Activated T-cell treated with anti-CD3 and anti-CD28 coated beads for 48 hours (primary cell): ENCODE measurements at regions not wholly inside any gene's neighbourhood (a gene's known extent, or its start where the extent isn't known, plus 50 kb on each side); places are given as distances from the start of the nearest gene placed in this dataset.

ENCODE experiments used
- DNase-seq: peaks from one replicate; pipeline ENCODE4 v3.0.0-alpha.2; 2020; ENCODE audit warnings: low read depth

DNA sequence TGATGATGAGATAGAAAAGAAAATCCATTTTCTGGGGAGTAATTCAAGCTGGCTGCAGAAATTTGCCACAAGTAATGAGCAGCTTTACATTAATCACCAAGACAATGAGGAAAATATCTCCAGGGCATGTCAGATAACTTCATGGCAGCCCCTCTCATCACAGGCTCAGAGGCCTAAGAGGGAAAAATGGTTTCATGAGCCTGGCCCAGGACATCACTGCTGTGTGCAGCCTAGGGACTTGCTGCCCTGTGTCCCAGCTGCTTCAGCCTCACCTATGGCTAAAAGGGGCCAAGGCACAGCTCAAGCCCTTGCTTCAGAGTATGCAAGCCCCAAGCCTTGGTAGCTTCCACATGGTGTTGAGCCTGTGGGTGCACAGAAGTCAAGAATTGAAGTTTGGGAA is 161.7 kb downstream of the OPA1 start:
- DNase-seq, result no peak

DNA sequence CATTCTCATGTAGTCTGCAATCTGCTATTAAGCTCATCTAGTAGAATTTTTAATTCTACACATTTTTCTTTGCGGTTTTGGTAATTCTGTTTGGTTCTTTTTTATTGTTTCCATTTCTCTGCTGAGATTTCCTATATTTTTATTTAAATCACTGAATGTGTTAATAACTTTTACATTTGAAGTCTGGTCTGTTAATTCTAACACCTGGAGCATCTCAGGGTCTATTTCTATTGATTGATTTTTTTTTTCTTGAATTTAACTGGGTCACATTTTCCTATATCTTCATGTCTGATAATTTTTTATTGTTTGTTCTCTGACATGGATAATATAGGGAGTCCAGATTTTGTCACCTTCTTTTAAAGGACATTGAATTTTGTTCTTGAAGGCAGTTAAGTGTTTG is 163.5 kb downstream of the OPA1 start:
- no peak for DNase-seq

DNA sequence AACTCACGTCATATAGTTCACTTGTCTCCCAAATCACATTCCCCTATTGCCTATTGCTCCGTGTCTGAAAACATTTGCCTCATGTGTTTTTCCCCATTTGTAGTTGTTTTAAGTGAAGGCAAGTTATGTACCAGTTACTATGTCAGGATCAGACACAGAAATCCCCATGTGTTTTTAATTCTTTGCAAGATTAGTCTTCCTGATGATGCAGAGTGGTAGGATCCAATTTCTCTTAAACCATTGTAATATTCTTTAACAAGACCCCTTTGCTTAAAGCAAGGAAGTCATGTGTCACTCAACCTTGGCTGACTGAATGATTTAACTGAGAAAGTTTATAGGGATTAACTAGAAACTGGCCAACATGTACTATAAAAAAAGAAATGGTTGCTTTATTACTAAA is 164.4 kb downstream of the OPA1 start:
- DNase-seq, result no peak

- DNase-seq, result no peak
Observed at GRCh38 chr3:193761969-193762368, 169.0 kb downstream of the OPA1 start.

DNA sequence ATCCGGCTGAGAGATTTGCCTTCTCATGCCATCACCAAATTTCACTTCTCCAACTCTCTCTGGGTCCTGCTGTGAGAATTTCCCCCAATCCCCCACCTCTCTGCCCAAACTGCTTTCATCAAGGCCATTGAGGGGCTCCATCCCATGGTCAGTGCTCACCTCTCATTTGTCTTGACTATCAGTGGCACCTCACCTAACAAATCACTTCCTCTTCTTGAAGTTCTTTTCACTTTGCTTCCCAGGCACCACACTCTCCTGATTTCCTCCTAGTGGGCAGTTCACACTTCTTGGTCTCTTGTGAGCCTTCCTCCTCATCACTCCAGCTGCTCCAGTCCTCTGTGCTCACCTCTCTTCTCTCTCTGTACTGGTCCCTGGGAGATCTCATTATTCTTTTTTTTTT is 169.6 kb downstream of the OPA1 start:
- no peak for DNase-seq

- no peak for DNase-seq
Observed at GRCh38 chr3:193764959-193765358, 172.0 kb downstream of the OPA1 start.

DNA sequence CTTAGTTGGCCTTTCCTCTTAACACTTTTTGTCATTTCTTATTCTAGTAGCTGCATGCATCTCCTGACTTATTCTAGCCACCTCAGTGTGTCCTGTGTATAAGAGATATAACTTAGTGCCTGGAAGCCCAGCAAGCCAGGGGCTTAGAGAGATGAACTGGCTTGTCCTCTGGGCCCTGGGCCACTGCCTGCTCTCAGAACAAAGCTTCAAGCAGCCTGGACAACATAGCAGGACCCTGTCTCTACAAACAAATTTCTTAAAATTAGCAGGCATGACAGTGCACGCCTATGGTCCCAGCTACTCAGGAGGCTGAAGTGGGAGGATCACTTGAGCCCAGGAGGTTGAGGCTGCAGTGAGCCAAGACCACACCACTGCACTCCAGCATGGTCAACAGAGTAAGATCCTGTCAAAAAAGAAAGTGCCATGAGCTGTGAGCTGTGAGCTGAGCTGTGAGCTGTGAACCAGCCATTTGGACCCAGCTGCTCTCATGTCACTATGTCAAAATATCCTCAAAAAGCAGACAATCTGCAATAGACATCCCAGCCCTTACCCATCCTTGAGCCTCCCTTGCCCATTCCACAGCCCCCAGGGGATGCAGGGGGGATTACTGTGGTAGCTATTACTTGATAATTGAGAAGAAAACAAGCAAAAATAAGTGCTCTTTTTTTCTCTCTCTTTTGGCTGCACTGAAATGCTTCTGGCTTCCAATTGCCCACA is 174.5 kb downstream of the OPA1 start:
- no peak for DNase-seq

- no peak for DNase-seq
Observed at GRCh38 chr3:193768070-193768394, 175.0 kb downstream of the OPA1 start.

DNA sequence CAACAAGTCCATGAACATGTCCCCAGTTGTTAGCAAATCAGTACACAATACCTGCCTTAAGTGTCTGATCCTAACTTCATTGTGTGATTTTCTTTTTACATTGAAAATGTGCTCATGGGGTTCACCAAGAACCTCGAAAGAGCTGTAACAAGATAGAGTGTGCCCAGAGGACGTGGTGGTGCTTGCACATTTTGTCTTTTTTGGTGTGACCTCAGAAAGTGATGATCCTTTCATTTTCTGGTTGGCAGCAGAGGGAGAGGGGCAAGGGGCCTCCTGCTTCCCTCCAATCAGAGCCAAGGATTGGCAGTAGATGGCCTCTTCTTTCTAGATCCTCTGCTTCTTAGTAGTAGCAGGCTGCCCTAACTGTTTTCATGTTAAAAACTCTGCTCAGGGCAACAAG is 176.4 kb downstream of the OPA1 start:
- DNase-seq, result no peak

DNA sequence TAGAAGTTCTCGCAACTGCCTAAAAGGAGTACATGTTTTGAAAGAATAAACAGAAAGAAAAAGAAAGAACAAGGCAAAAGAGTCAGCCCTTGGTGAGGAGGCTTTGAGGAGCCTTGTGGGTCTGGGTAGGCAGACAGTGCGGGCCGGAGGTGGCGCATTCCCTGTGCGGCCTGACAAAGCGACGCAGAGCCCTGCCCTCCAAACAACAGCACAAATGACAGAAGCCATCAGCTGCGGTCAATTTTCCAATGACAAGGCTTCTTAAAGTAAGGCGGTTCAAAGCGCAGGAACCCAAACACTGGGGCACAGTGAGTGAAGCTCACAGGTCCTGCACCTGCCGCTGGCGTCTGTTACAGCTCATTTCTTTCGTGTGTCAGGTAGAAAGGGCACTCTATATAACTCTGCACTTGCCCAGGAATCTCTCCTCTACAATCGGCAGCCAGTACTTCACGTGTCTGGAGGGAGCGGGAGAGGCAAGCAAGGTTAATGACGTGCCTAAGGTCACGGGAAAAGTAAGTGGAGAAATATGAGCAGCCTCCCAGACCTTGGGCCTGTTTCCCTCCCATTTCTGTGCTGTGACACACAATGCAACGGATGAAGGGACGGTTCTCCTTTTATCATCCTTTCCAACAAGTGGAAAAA is 178.1 kb downstream of the OPA1 start:
- DNase-seq, result no peak

DNA sequence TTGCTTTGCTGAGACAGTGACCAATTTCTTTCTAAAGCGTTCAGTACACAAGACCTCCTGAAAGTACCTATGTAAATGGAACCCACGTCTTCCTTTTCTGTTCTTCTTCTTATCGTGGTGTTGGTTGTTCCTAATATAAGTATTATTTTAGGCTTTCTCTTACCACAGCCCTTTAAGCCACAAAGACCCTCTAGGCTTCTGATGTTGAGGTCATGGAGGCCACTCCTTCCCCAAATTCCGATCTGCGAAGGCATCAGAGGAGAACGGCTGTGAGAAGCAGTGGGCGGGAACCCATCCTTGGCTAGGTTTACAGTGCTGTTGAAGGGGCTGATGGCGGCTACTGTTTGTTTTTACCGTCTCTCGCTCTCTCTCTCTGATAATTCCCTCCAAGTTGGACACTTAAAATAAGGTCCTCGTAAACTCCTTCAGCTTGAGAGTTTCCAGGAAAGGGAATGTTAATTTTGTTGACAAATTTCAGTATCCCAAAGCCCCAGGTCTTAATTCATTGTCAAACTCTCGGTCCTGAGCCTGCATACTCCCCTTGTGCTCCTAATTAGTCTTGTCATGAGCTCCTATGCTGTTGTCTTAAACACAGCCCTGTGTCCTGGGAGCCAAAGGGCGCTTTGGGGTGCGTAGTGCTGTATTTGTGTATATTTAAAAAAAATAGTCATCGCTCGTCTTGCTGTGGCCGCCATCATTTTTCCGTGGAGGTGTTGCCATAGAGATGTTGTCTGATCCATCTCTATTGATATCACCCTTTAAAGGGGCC is 178.8 kb downstream of the OPA1 start:
- no peak for DNase-seq

GRCh38 chr3:193772422-193772763 is 179.4 kb downstream of the OPA1 start:
- no peak for DNase-seq

GRCh38 chr3:193773266-193774220 is 180.5 kb downstream of the OPA1 start:
- DNase-seq, result no peak

DNA sequence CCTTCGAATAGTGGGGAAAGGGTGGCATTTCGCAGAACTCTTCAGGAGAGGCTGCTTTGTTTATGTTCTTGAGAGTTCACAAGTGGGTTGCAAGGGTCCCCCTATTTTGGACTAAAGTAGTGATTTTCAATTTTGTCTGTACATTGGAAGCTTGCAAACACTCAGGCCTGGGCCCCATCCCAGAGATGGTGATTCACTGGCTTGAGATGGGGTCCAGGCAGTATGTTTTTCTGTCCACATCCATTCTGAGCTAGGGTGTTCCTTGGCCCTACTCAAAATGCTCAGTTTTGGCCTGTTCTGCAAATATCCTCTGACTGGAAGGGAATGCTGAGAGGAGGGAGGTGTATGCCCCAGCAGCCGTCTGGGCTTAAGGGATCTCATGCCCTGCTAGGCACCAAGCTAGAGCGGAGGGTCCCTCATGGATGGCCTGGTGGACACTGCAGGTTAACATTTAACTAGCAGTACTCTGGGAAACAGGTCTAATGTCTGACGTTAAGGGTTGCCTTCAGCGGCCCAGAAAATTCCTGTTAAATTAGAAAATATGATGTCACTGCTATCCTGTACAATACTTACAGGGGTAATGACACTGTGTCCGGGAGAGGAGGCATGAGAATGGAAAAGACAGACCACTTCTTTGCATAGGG is 181.4 kb downstream of the OPA1 start:
- no peak for DNase-seq

GRCh38 chr3:193774916-193775285 is 181.9 kb downstream of the OPA1 start:
- no peak for DNase-seq

- DNase-seq, result no peak
Observed at GRCh38 chr3:193775421-193776077, 182.5 kb downstream of the OPA1 start.

DNA sequence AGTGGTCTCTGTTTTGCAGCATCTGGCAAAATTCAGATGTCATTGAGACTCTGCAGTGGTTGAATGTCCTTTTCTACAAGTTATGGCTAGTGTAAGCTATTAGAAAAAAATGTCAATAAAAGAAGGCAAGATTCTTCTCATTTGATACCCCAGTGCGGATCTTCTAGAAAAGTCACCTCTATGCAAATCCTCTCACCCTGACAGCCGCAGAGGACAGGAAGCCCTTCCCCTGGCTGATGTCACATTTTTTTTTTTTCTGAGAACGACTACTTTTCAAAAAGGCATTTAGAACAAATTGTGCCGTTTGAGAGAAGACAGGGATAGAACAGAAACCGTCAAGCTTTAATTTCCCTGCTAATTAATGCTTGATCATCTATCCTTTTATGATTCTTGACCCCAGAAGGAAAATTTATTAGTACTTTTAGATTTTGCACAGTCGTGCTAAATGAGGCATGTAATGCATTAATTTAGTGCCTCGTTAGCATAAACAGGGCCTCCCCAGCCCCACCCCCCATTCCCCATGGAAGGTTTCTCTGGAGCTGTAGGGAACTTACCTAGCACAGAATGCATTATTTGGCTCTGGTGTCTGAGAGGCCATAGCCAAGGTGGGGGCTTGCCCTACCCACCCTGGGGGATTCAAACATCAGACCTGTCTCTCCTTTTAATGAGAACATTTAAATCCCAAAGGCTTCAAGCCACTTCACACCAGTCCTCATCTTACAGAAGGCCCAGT is 183.8 kb downstream of the OPA1 start:
- no peak for DNase-seq

DNA sequence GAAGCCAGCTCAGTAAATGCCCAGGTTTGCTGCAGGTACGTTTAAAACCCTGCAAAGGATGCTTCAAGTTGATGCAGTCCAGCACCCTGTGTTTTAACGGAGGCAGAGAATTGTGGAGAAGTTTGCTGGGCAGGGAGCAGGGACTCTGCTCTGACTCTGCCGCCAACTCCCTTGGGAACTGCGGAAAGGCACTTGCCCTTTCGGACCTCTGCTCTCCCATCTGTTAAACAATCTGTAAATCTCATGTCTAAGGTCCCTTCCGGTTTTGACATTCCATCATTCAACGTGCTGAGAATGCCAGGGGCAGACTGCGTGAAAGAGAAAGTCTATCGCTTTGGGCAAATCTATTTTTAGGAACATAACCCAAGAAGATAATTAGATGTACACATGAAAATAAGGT is 184.5 kb downstream of the OPA1 start:
- DNase-seq, result no peak

DNA sequence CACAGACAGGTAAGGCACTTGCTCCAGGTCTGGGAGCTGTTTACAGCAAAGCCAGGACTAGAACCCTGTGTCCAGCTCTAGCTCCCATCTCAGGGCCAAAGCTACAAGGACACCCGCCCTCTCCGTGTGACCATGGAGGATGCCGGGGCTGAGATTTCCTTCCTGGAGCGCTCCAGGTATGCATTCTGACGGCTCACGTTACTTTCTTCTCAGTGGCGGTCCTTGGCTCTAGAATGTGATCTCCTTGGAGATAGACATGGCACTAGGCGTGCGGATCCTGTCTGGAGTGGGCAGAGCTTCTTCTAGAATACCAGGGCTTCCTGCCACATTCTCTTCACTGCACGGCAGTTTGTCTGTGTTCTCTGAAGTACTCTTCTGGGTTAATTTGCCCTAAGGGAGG is 185.7 kb downstream of the OPA1 start:
- DNase-seq, result no peak

DNA sequence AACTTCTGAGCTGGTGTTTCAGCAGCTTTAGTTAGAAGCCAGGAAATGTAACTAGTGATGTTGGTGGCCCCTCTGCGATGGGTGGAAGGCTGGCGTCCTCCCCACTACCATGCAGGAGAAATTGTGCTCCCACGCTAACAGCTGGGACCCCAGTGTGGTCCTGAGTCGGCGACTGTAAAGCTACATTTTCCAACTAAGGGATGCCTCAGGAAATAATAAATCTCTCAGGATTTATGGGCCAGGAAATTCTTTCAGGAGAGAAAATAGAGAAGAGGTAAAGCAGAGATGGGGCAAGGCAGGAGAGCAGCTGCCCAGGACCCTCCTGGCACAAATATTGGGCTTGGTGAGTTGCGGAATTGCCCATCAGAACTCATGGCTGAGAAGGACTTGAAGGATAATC is 186.9 kb downstream of the OPA1 start:
- DNase-seq, result no peak

- no peak for DNase-seq
Observed at GRCh38 chr3:193780397-193780796, 187.4 kb downstream of the OPA1 start.
